Stimulated activated naive CD8-positive, alpha-beta T cell treated with anti-CD3 and anti-CD28 coated beads, Interleukin-15, Interleukin-2, amounts not matched to agents 100 ng/mL and 50 ng/mL, for 24 hours (primary cell): ENCODE measurements at regions not wholly inside any gene's neighbourhood (a gene's known extent, or its start where the extent isn't known, plus 50 kb on each side); places are given as distances from the start of the nearest gene placed in this dataset.

ENCODE experiments used
- H3K27ac Mint-ChIP-seq: one replicate; pipeline ENCODE4 v1.8.0; 2021; ENCODE audit warnings: mild to moderate bottlenecking, mixed read lengths
- H3K27me3 Mint-ChIP-seq: one replicate; pipeline ENCODE4 v1.8.0; 2021; ENCODE audit warnings: mixed read lengths
- H3K36me3 Mint-ChIP-seq: one replicate; pipeline ENCODE4 v1.8.0; 2021; ENCODE audit warnings: low read depth, mixed read lengths
- H3K4me1 Mint-ChIP-seq: one replicate; pipeline ENCODE4 v1.8.0; 2021; ENCODE audit warnings: low read depth, mixed read lengths
- H3K4me3 Mint-ChIP-seq: one replicate; pipeline ENCODE4 v1.8.0; 2021; ENCODE audit warnings: mild to moderate bottlenecking, mixed read lengths
- H3K9me3 Mint-ChIP-seq: one replicate; pipeline ENCODE4 v1.8.0; 2021; ENCODE audit warnings: mixed read lengths

DNA sequence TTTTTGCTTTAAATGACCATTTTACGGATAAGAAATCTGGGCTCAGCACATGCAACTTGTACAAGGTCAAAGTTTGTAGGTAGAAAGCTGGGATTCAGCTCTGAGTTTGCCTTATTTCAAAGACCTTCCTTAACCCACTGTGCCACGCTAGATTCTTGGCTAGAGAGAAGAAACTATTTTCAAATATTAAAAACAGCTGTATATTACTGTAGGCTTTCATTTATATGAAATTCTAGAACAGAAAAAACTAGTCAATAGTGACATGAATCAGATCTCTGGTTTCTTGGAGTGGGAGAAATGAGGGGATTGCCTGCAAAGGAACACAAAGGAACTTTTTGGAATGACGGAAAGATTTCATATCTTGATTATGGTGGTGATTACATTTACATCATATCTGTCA lies 53.0 kb upstream of the C1GALT1 start:
- Mint-ChIP-seq H3K27me3 (no peaks in the 10 kb centered on the region), H3K4me3 (no peak overlapping the region), H3K4me1 (peaks cover 6% of the 10 kb centered on the region), H3K27ac (no peak overlapping the region), H3K9me3 (peaks cover under 1% of the 10 kb centered on the region), H3K36me3 (no peaks in the 10 kb centered on the region)

DNA sequence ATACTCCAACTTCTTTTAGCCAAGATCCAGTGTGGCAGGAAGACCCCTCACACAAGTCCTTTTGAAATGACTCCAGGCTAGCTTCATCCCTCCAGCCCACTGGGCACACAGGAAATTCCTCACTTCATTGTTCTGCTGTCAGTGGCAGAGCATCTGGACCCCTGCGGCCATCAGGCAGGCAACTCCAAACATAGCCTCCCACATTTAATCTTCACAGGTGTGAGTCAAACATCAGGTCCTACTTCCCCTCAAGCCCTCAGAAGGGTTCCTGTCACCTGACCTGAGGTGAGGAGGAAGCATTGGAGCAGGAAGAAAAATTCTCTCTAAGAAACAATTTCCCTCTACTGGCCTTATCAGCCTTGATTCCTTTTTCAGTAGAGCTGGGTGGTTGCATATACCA lies 51.1 kb upstream of the C1GALT1 start:
- Mint-ChIP-seq H3K27ac (no peak overlapping the region), H3K9me3 (peaks cover 12% of the 10 kb centered on the region), H3K36me3 (no peaks in the 10 kb centered on the region), H3K4me1 (peaks cover 12% of the 10 kb centered on the region), H3K27me3 (no peaks in the 10 kb centered on the region), H3K4me3 (no peak overlapping the region)
